ENCODE measurements at regions not wholly inside any gene's neighbourhood (a gene's known extent, or its start where the extent isn't known, plus 50 kb on each side); places are given as distances from the start of the nearest gene placed in this dataset.
"Not testable (repeated sequence)": the region's sequence is repeated elsewhere in the genome, so short reads cannot be mapped to it uniquely, and the experiment has no call there.

GRCh38 chr11:87967459-87967858 lies 207.8 kb downstream of the RAB38 start:
- DNase-seq, result no peak

- DNase-seq, result no peak
Measured at GRCh38 chr11:87966694-87967093, 208.5 kb downstream of the RAB38 start.

GRCh38 chr11:87966216-87966615 lies 209.0 kb downstream of the RAB38 start:
- DNase-seq, result no peak

GRCh38 chr11:87961606-87962005 lies 213.6 kb downstream of the RAB38 start:
- no peak for DNase-seq

GRCh38 chr11:87957961-87958360 lies 217.3 kb downstream of the RAB38 start:
- no peak for DNase-seq

GRCh38 chr11:87954476-87954875 lies 220.8 kb downstream of the RAB38 start:
- DNase-seq, result no peak

- DNase-seq, result no peak
Measured at GRCh38 chr11:87942786-87943185, 232.5 kb downstream of the RAB38 start.

- no peak for DNase-seq
Measured at GRCh38 chr11:87934182-87934581, 241.1 kb downstream of the RAB38 start.

GRCh38 chr11:87926250-87926970 lies 248.8 kb downstream of the RAB38 start:
- DNase-seq, result no peak

GRCh38 chr11:87924125-87924524 lies 251.1 kb downstream of the RAB38 start:
- no peak for DNase-seq

GRCh38 chr11:87917111-87917510 lies 258.1 kb downstream of the RAB38 start:
- no peak for DNase-seq

- DNase-seq, result no peak
Measured at GRCh38 chr11:87909178-87909577, 266.1 kb downstream of the RAB38 start.

GRCh38 chr11:87908086-87908485 lies 267.2 kb downstream of the RAB38 start:
- DNase-seq, result no peak

- no peak for DNase-seq
Measured at GRCh38 chr11:87903345-87903744, 271.9 kb downstream of the RAB38 start.

GRCh38 chr11:87901341-87901740 lies 273.9 kb downstream of the RAB38 start:
- no peak for DNase-seq

- DNase-seq, result no peak
Measured at GRCh38 chr11:87897921-87898320, 277.3 kb downstream of the RAB38 start.

GRCh38 chr11:87897071-87897470 lies 278.2 kb downstream of the RAB38 start:
- no peak for DNase-seq

GRCh38 chr11:87894961-87895360 lies 280.3 kb downstream of the RAB38 start:
- DNase-seq, result no peak

GRCh38 chr11:87892291-87892690 lies 283.0 kb downstream of the RAB38 start:
- DNase-seq, result no peak

- no peak for DNase-seq
Measured at GRCh38 chr11:87889126-87889525, 286.1 kb downstream of the RAB38 start.

GRCh38 chr11:87885084-87885483 lies 290.2 kb downstream of the RAB38 start:
- DNase-seq, result not testable (repeated sequence)

GRCh38 chr11:87879118-87879517 lies 296.1 kb downstream of the RAB38 start:
- DNase-seq, result no peak

GRCh38 chr11:87878373-87878825 lies 296.8 kb downstream of the RAB38 start:
- DNase-seq, result no peak

GRCh38 chr11:87871056-87871455 lies 304.2 kb downstream of the RAB38 start:
- no peak for DNase-seq

GRCh38 chr11:87870086-87870485 lies 305.2 kb downstream of the RAB38 start:
- no peak for DNase-seq

All from CD4-positive, alpha-beta T cell treated with Interleukin-1 beta for 1 hour (primary cell).